PC-3 (cell line): ENCODE measurements at regions not wholly inside any gene's neighbourhood (a gene's known extent, or its start where the extent isn't known, plus 50 kb on each side); places are given as distances from the start of the nearest gene placed in this dataset.

Experiments
- EZH2 ChIP-seq: fragments of 300-600 bp; sonication (generic); IDR thresholded peaks from one replicate; pipeline ENCODE4 v1.6.1; 2017; ENCODE audit warnings: antibody characterized with exemption, mild to moderate bottlenecking, low read length; ENCODE audit not compliant: unreplicated experiment
- EZH2phosphoT487 ChIP-seq: fragments of 300-600 bp; sonication (generic); IDR thresholded peaks from 2 replicates; pipeline ENCODE4 v1.6.1; 2018; ENCODE audit warnings: mild to moderate bottlenecking, antibody characterized with exemption, low read length, borderline replicate concordance
- TF ChIP-seq, protein P1 (sequence below): fragments of 300-600 bp; sonication (generic); conservative IDR thresholded peaks from 2 replicates; pipeline ENCODE4 v1.5.1; 2017; ENCODE audit warnings: antibody characterized with exemption, low read depth, mild to moderate bottlenecking, low read length

GRCh38 chr15:94164971-94165370, 66.4 kb upstream of the MCTP2 start:
- TF ChIP-seq, protein P1, sequence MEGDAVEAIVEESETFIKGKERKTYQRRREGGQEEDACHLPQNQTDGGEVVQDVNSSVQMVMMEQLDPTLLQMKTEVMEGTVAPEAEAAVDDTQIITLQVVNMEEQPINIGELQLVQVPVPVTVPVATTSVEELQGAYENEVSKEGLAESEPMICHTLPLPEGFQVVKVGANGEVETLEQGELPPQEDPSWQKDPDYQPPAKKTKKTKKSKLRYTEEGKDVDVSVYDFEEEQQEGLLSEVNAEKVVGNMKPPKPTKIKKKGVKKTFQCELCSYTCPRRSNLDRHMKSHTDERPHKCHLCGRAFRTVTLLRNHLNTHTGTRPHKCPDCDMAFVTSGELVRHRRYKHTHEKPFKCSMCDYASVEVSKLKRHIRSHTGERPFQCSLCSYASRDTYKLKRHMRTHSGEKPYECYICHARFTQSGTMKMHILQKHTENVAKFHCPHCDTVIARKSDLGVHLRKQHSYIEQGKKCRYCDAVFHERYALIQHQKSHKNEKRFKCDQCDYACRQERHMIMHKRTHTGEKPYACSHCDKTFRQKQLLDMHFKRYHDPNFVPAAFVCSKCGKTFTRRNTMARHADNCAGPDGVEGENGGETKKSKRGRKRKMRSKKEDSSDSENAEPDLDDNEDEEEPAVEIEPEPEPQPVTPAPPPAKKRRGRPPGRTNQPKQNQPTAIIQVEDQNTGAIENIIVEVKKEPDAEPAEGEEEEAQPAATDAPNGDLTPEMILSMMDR: no peak
- no peak for TF ChIP-seq EZH2
- TF ChIP-seq EZH2phosphoT487: no peak
